ENCODE measurements at regions not wholly inside any gene's neighbourhood (a gene's known extent, or its start where the extent isn't known, plus 50 kb on each side); places are given as distances from the start of the nearest gene placed in this dataset.
"Not testable (repeated sequence)": the region's sequence is repeated elsewhere in the genome, so short reads cannot be mapped to it uniquely, and the experiment has no call there.

- H3K4me3 ChIP-seq = no peak overlapping the region
- no peaks in the 10 kb centered on the region for H3K4me1 ChIP-seq (replicated peaks in 1 of 2)
- no peaks in the 10 kb centered on the region for H3K9me3 ChIP-seq (replicated peaks in 1 of 3)
- DNase-seq = no peak
- no peak for TF ChIP-seq POLR2A (IDR thresholded peaks at IDR 0.05)
- no peak overlapping the region for H3K27ac ChIP-seq
- H3K36me3 ChIP-seq (replicated peaks in 1 of 2) = no peaks in the 10 kb centered on the region
- peaks cover 11% of the 10 kb centered on the region for H3K27me3 ChIP-seq
- intact Hi-C loops (cut with DNase I) = no loop called here
- 22 to 63% (median 43%) methylated on average over 3 to 5 of the region's 5 CpGs for WGBS, 4 donors
Observed at GRCh38 chr12:131221957-131222328, 268.2 kb downstream of the ADGRD1 start.

- Histone ChIP-seq H3K9me3 (replicated peaks in 1 of 3) (no peaks in the 10 kb centered on the region), H3K4me3 (no peak overlapping the region), H3K36me3 (replicated peaks in 1 of 2) (no peaks in the 10 kb centered on the region), H3K27me3 (peaks cover 11% of the 10 kb centered on the region), H3K4me1 (replicated peaks in 1 of 2) (no peaks in the 10 kb centered on the region), H3K27ac (no peak overlapping the region)
- 51 to 56% (median 52%) methylated on average over 16 to 22 of the region's 22 CpGs for WGBS, 4 donors
- no peak for TF ChIP-seq CTCF (IDR thresholded peaks at IDR 0.05)
- no peak for TF ChIP-seq POLR2A (IDR thresholded peaks at IDR 0.05)
- peak in 1 of 7 donors; percentile 61 for DNase-seq
- intact Hi-C loops (cut with DNase I) = no loop called here
Observed at GRCh38 chr12:131222329-131223139, 268.8 kb downstream of the ADGRD1 start.

GRCh38 chr12:131223171-131223761, 269.6 kb downstream of the ADGRD1 start:
- no peaks in the 10 kb centered on the region for H3K9me3 ChIP-seq (replicated peaks in 1 of 3)
- H3K4me3 ChIP-seq = no peak overlapping the region
- intact Hi-C loops (cut with DNase I) = no loop called here
- H3K27me3 ChIP-seq = peaks cover 11% of the 10 kb centered on the region
- 86 to 91% (median 88%) methylated on average over 31 of the region's 31 CpGs for WGBS, 4 donors
- TF ChIP-seq CTCF (IDR thresholded peaks at IDR 0.05) (no peak), POLR2A (IDR thresholded peaks at IDR 0.05) (no peak)
- DNase-seq = no peak
- H3K27ac ChIP-seq = no peak overlapping the region
- no peaks in the 10 kb centered on the region for H3K4me1 ChIP-seq (replicated peaks in 1 of 2)
- no peaks in the 10 kb centered on the region for H3K36me3 ChIP-seq (replicated peaks in 1 of 2)

- Histone ChIP-seq H3K27me3 (peaks cover 7% of the 10 kb centered on the region), H3K36me3 (replicated peaks in 1 of 2) (no peaks in the 10 kb centered on the region), H3K4me1 (replicated peaks in 1 of 2) (no peaks in the 10 kb centered on the region), H3K4me3 (no peak overlapping the region), H3K9me3 (replicated peaks in 1 of 3) (no peaks in the 10 kb centered on the region), H3K27ac (no peak overlapping the region)
- TF ChIP-seq CTCF (IDR thresholded peaks at IDR 0.05) (no peak), POLR2A (IDR thresholded peaks at IDR 0.05) (no peak)
- DNase-seq = no peak
- intact Hi-C loops (cut with DNase I) = no loop called here
- 79 to 92% (median 86%) methylated on average over 7 to 13 of the region's 13 CpGs for WGBS, 4 donors
Observed at GRCh38 chr12:131223791-131224225, 270.1 kb downstream of the ADGRD1 start.

- H3K4me3 ChIP-seq; H3K27me3 ChIP-seq; DNase-seq; H3K27ac ChIP-seq; H3K9me3 ChIP-seq (replicated peaks in 1 of 3); H3K4me1 ChIP-seq (replicated peaks in 1 of 2); intact Hi-C loops (cut with DNase I); H3K36me3 ChIP-seq (replicated peaks in 1 of 2): not testable (repeated sequence)
- 59 to 82% (median 69%) methylated on average over 8 to 12 of the region's 17 CpGs for WGBS, 4 donors
Observed at GRCh38 chr12:131224226-131225065, 270.7 kb downstream of the ADGRD1 start.

- H3K36me3 ChIP-seq (replicated peaks in 1 of 2); H3K4me3 ChIP-seq; H3K27ac ChIP-seq; H3K9me3 ChIP-seq (replicated peaks in 1 of 3); H3K4me1 ChIP-seq (replicated peaks in 1 of 2); H3K27me3 ChIP-seq; DNase-seq; intact Hi-C loops (cut with DNase I): not testable (repeated sequence)
- WGBS, 4 donors = 62 to 64% methylated on average over 5 to 10 of the region's 12 CpGs; no CpG with 5 or more reads in 2 of the 4 donors
Observed at GRCh38 chr12:131225066-131225380, 271.3 kb downstream of the ADGRD1 start.

Measured in adrenal gland (tissue), 9 donors.